A172 (cell line): ENCODE measurements at regions not wholly inside any gene's neighbourhood (a gene's known extent, or its start where the extent isn't known, plus 50 kb on each side); places are given as distances from the start of the nearest gene placed in this dataset.
A peak's percentile ranks its signal among the peaks of the same experiment; 100 is the strongest.
"Not testable (repeated sequence)": the region's sequence is repeated elsewhere in the genome, so short reads cannot be mapped to it uniquely, and the experiment has no call there.

Source experiments
- DNase-seq: peaks from one replicate; pipeline ENCODE4 v3.0.0-alpha.2; 2015; ENCODE audit warnings: low spot score

GRCh38 chr3:153221748-153222162 is 59.7 kb downstream of the RAP2B start:
- peak; percentile 99 for DNase-seq

- DNase-seq, result not testable (repeated sequence)
These were observed 64.9 kb downstream of the RAP2B start for GRCh38 chr3:153226877-153227276.

GRCh38 chr3:153230427-153230826 is 68.4 kb downstream of the RAP2B start:
- not testable (repeated sequence) for DNase-seq

GRCh38 chr3:153231245-153231644 is 69.2 kb downstream of the RAP2B start:
- not testable (repeated sequence) for DNase-seq

DNA sequence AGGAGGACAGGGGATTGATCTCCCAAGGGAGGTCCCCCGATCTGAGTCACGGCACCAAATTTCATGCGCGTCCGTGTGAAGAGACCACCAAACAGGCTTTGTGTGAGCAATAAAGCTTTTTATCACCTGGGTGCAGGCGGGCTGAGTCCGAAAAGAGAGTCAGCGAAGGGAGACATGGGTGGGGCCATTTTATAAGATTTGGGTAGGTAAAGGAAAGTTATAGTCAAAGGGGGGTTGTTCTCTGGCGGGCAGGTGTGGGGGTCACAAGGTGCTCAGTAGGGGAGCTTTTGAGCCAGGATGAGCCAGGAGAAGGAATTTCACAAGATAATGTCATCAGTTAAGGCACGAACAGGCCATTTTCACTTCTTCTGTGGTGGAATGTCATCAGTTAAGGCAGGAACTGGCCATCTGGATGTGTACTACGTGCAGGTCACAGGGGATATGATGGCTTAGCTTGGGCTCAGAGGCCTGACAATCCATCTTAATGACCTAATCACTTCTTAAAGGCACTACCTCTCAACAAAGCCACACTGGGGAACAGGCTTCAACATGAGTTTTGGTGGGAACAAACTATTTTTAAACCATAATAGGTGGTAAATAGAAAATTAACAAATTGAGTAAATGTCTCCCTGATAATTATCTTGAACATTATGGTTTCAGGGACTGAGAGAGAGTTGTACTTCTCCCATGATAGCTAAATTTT is 70.2 kb downstream of the RAP2B start:
- not testable (repeated sequence) for DNase-seq

- peak; percentile 45 for DNase-seq
These were observed 70.8 kb downstream of the RAP2B start for GRCh38 chr3:153232851-153233271.

DNA sequence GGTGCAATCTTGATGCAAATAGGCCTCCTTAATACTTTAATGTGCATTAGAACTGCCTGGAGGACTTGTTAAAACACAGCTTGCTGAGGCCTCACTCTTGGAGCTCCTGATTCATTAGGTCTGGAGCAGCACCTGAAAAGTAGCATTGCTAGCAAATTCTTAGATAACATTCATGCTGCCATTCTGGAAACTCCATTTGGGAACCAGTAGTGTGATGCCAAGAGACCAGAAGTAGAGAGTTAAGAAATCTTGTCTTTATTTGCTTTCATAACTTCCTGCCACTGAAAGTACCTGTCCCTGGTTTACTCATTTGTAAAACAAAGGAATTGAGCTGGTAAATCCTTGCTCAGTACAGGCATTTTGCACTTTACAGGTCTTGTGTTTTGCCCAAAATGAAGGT is 72.0 kb downstream of the RAP2B start:
- DNase-seq, result no peak

DNA sequence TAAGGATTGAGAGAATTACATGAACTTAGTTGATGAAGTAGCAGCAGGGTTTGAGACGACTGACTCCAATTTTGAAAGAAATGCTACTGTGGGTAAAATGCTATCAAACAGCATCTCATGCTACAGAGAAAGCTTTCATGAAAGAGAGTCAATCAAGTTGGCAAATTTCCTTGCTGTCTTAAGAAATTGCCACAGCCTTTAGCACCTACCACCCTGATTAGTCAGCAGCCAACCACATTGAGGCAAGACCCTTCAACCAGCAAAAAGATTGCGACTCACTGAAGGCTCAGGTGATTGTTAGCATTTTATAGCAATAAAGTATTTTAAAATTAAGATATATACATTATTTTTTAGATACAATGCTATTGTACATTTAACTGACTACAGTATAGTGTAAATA is 80.9 kb downstream of the RAP2B start:
- DNase-seq, result no peak

- no peak for DNase-seq
These were observed 82.9 kb downstream of the RAP2B start for GRCh38 chr3:153244961-153245360.

GRCh38 chr3:153245661-153246060 is 83.6 kb downstream of the RAP2B start:
- no peak for DNase-seq

- DNase-seq, result no peak
These were observed 84.3 kb downstream of the RAP2B start for GRCh38 chr3:153246331-153246730.

GRCh38 chr3:153246806-153247205 is 84.8 kb downstream of the RAP2B start:
- no peak for DNase-seq

DNA sequence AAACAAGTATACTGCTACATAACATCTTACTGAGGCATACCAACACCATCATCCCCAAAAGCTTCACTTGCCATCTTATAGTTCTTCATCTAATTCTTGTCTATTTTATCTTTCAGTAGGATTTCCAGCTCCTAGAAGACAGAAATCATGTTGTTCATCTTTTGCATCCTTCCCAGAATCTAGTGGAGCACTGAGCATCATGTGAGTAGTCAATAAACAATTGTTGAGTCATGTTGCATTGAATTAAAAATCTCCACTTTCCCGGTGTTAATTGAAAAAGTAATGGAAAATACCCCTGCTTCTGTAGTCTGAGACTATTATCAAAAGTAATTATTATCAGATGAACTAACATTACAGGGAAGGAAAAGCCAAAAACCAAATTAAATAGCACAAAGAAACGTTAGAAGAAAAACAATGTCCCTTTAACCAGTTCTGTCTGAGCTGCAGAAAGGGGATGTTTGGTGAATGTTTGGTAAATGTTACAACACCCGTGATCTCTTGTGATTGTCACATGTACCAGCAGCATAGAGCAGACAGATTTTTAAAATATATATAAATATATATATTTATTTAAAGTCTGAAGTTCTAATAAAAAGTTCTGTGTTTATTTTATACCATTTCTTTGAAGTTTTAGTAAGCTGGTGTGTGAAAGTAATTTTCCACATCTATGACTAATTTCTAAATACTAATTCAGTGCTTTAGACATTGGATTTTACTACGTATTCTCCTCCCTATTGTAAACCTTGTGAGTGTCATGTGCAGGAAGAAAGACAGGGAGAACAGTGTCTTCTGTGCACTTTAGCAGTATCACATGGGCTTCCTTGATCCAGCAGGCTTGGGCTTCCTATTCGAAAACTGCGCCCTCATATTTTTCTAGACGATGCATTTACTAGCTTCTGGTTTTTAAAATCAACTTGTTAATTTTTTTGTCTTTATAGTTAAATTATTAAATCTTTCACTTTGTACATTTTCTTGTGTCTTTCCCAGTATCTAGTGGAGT is 85.6 kb downstream of the RAP2B start:
- no peak for DNase-seq

DNA sequence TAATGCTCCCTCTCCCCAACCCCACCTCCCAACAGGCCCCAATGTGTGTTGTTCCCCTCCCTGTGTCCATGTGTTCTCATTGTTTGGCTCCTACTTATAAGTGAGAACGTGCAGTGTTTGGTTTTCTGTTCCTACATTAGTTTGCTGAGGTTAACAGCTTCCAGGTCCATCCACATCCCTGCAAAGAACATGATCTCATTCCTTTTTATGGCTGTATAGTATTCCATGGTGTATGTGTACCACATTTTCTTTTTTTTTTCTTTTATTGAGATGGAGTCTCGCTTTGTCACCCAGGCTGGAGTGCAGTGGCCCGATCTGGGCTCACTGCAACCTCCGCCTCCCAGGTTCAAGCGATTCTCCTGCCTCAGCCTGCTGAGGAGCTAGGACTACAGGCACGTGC is 86.8 kb downstream of the RAP2B start:
- DNase-seq, result not testable (repeated sequence)

- no peak for DNase-seq
These were observed 87.9 kb downstream of the RAP2B start for GRCh38 chr3:153249906-153250305.

DNA sequence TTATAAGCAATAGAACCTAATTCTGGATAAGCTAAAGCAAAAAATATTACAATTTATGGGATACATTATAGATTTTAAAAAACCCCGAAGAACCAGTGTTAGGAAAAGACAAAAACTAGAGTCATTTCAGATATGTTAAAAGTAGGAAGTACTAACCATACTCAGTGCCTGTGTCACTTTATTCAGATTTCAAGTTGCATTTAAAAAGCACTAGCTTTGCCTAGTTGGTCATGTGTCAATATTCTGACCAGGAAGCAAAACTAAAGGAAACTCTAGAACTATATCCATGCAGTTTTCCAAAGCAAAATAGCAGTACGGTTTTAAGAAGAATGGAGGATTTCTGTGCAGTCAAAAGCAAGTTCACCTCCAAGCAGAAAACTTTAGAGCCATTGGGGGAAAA is 88.4 kb downstream of the RAP2B start:
- DNase-seq, result no peak

- DNase-seq, result no peak
These were observed 90.9 kb downstream of the RAP2B start for GRCh38 chr3:153252963-153253362.

GRCh38 chr3:153254361-153254760 is 92.3 kb downstream of the RAP2B start:
- DNase-seq, result no peak

- DNase-seq, result no peak
These were observed 95.8 kb downstream of the RAP2B start for GRCh38 chr3:153257673-153258351.

GRCh38 chr3:153259956-153260355 is 97.9 kb downstream of the RAP2B start:
- DNase-seq, result no peak

GRCh38 chr3:153260681-153261080 is 98.7 kb downstream of the RAP2B start:
- DNase-seq, result no peak

- no peak for DNase-seq
These were observed 104.6 kb downstream of the RAP2B start for GRCh38 chr3:153266619-153267018.
